ENCODE measurements at regions not wholly inside any gene's neighbourhood (a gene's known extent, or its start where the extent isn't known, plus 50 kb on each side); places are given as distances from the start of the nearest gene placed in this dataset.

GRCh38 chr18:51912381-51912780, 427.6 kb upstream of the DCC start:
- no peak for TF ChIP-seq FOXM1 (IDR thresholded peaks at IDR 0.05; ENCODE audit: borderline replicate concordance)
- no peak for TF ChIP-seq LEF1 (IDR thresholded peaks at IDR 0.05; ENCODE audit: borderline replicate concordance)
- no peak for TF ChIP-seq NFRKB (IDR thresholded peaks at IDR 0.05)
- TF ChIP-seq CTBP1 (IDR thresholded peaks at IDR 0.05; ENCODE audit: borderline replicate concordance), result no peak
- TF ChIP-seq SUZ12 (IDR thresholded peaks at IDR 0.05), result no peak
- TF ChIP-seq BHLHE40 (IDR thresholded peaks at IDR 0.05; ENCODE audit: borderline replicate concordance), result no peak
- TF ChIP-seq HDGF (IDR thresholded peaks at IDR 0.05; ENCODE audit: borderline replicate concordance), result no peak
- no peak for TF ChIP-seq ARNT (IDR thresholded peaks at IDR 0.05)
- TF ChIP-seq FOXA1 (IDR thresholded peaks at IDR 0.05), result no peak
- no peak for TF ChIP-seq ZNF384 (IDR thresholded peaks at IDR 0.05)
- TF ChIP-seq SP1 (IDR thresholded peaks at IDR 0.05), result no peak
- no peak for TF ChIP-seq ELF4 (IDR thresholded peaks at IDR 0.05)
- TF ChIP-seq FOXK2 (IDR thresholded peaks at IDR 0.05), result no peak
- TF ChIP-seq PKNOX1 (IDR thresholded peaks at IDR 0.05), result no peak
- no peak for TF ChIP-seq TARDBP (IDR thresholded peaks at IDR 0.05)
- no peak for TF ChIP-seq L3MBTL2 (conservative IDR thresholded peaks at IDR 0.05)
- ChIA-PET POLR2A (no interaction called here), CTCF (no interaction called here)
- DNase-seq (ENCODE audit: extremely low spot score), result no peak

GRCh38 chr18:51915176-51915575, 424.8 kb upstream of the DCC start:
- ChIA-PET CTCF (interaction anchor here (0.7 kb wide), 1 partner anchor 234 kb away, joined by 5 read pairs; no protein-coding TSS in a partner anchor), POLR2A (no interaction called here)
- DNase-seq (ENCODE audit: extremely low spot score), result no peak
- TF ChIP-seq SP1 (IDR thresholded peaks at IDR 0.05) (no peak), SUZ12 (IDR thresholded peaks at IDR 0.05) (no peak), ZNF384 (IDR thresholded peaks at IDR 0.05) (no peak), ELF4 (IDR thresholded peaks at IDR 0.05) (no peak), FOXM1 (IDR thresholded peaks at IDR 0.05; ENCODE audit: borderline replicate concordance) (no peak), NFRKB (IDR thresholded peaks at IDR 0.05) (no peak), L3MBTL2 (conservative IDR thresholded peaks at IDR 0.05) (no peak), HDGF (IDR thresholded peaks at IDR 0.05; ENCODE audit: borderline replicate concordance) (no peak), CTBP1 (IDR thresholded peaks at IDR 0.05; ENCODE audit: borderline replicate concordance) (no peak), PKNOX1 (IDR thresholded peaks at IDR 0.05) (no peak), TARDBP (IDR thresholded peaks at IDR 0.05) (no peak), FOXA1 (IDR thresholded peaks at IDR 0.05) (no peak)

- ChIA-PET POLR2A (no interaction called here), CTCF (no interaction called here)
- TF ChIP-seq SUZ12 (IDR thresholded peaks at IDR 0.05) (no peak), FOXK2 (IDR thresholded peaks at IDR 0.05) (no peak), TARDBP (IDR thresholded peaks at IDR 0.05) (no peak), ARNT (IDR thresholded peaks at IDR 0.05) (no peak), CTBP1 (IDR thresholded peaks at IDR 0.05; ENCODE audit: borderline replicate concordance) (no peak), HDGF (IDR thresholded peaks at IDR 0.05; ENCODE audit: borderline replicate concordance) (no peak), BHLHE40 (IDR thresholded peaks at IDR 0.05; ENCODE audit: borderline replicate concordance) (no peak), FOXM1 (IDR thresholded peaks at IDR 0.05; ENCODE audit: borderline replicate concordance) (no peak), NFRKB (IDR thresholded peaks at IDR 0.05) (no peak), SP1 (IDR thresholded peaks at IDR 0.05) (no peak), PKNOX1 (IDR thresholded peaks at IDR 0.05) (no peak), FOXA1 (IDR thresholded peaks at IDR 0.05) (no peak), ELF4 (IDR thresholded peaks at IDR 0.05) (no peak), L3MBTL2 (conservative IDR thresholded peaks at IDR 0.05) (no peak)
- no peak for DNase-seq (ENCODE audit: extremely low spot score)
Observed at GRCh38 chr18:51921862-51922261, 418.1 kb upstream of the DCC start.

GRCh38 chr18:51933903-51934302, 406.1 kb upstream of the DCC start:
- TF ChIP-seq LEF1 (IDR thresholded peaks at IDR 0.05; ENCODE audit: borderline replicate concordance) (no peak), FOXA1 (IDR thresholded peaks at IDR 0.05) (no peak), CTBP1 (IDR thresholded peaks at IDR 0.05; ENCODE audit: borderline replicate concordance) (no peak), SP1 (IDR thresholded peaks at IDR 0.05) (no peak), SUZ12 (IDR thresholded peaks at IDR 0.05) (no peak), TARDBP (IDR thresholded peaks at IDR 0.05) (no peak), PKNOX1 (IDR thresholded peaks at IDR 0.05) (no peak), HDGF (IDR thresholded peaks at IDR 0.05; ENCODE audit: borderline replicate concordance) (no peak), NFRKB (IDR thresholded peaks at IDR 0.05) (no peak), BHLHE40 (IDR thresholded peaks at IDR 0.05; ENCODE audit: borderline replicate concordance) (no peak), L3MBTL2 (conservative IDR thresholded peaks at IDR 0.05) (no peak), FOXM1 (IDR thresholded peaks at IDR 0.05; ENCODE audit: borderline replicate concordance) (no peak), FOXK2 (IDR thresholded peaks at IDR 0.05) (no peak), ELF4 (IDR thresholded peaks at IDR 0.05) (no peak), ARNT (IDR thresholded peaks at IDR 0.05) (no peak), ZNF384 (IDR thresholded peaks at IDR 0.05) (no peak)
- ChIA-PET POLR2A (no interaction called here), CTCF (no interaction called here)
- DNase-seq (ENCODE audit: extremely low spot score), result no peak

- CTCF ChIA-PET, result no interaction called here
- no peak for DNase-seq (ENCODE audit: extremely low spot score)
Observed at GRCh38 chr18:51936115-51936514, 403.9 kb upstream of the DCC start.

GRCh38 chr18:51941999-51942398, 398.0 kb upstream of the DCC start:
- TF ChIP-seq ARNT (IDR thresholded peaks at IDR 0.05), result no peak
- no peak for TF ChIP-seq FOXM1 (IDR thresholded peaks at IDR 0.05; ENCODE audit: borderline replicate concordance)
- TF ChIP-seq SP1 (IDR thresholded peaks at IDR 0.05), result no peak
- TF ChIP-seq CTBP1 (IDR thresholded peaks at IDR 0.05; ENCODE audit: borderline replicate concordance), result no peak
- no peak for TF ChIP-seq PKNOX1 (IDR thresholded peaks at IDR 0.05)
- TF ChIP-seq TARDBP (IDR thresholded peaks at IDR 0.05), result no peak
- TF ChIP-seq HDGF (IDR thresholded peaks at IDR 0.05; ENCODE audit: borderline replicate concordance), result no peak
- TF ChIP-seq ZNF384 (IDR thresholded peaks at IDR 0.05), result no peak
- TF ChIP-seq ELF4 (IDR thresholded peaks at IDR 0.05), result no peak
- TF ChIP-seq FOXA1 (IDR thresholded peaks at IDR 0.05), result no peak
- TF ChIP-seq FOXK2 (IDR thresholded peaks at IDR 0.05), result no peak
- no peak for TF ChIP-seq SUZ12 (IDR thresholded peaks at IDR 0.05)
- TF ChIP-seq NFRKB (IDR thresholded peaks at IDR 0.05), result no peak
- no peak for TF ChIP-seq LEF1 (IDR thresholded peaks at IDR 0.05; ENCODE audit: borderline replicate concordance)
- TF ChIP-seq BHLHE40 (IDR thresholded peaks at IDR 0.05; ENCODE audit: borderline replicate concordance), result no peak
- no peak for TF ChIP-seq L3MBTL2 (conservative IDR thresholded peaks at IDR 0.05)
- POLR2A ChIA-PET, result no interaction called here
- DNase-seq (ENCODE audit: extremely low spot score), result no peak
- CTCF ChIA-PET, result no interaction called here

More at GRCh38 chr18:51936115-51936514, 403.9 kb upstream of the DCC start:
- no peak for TF ChIP-seq L3MBTL2 (conservative IDR thresholded peaks at IDR 0.05)
- POLR2A ChIA-PET, result no interaction called here
